SU-DHL-6 (cell line): ENCODE measurements at regions not wholly inside any gene's neighbourhood (a gene's known extent, or its start where the extent isn't known, plus 50 kb on each side); places are given as distances from the start of the nearest gene placed in this dataset.

Experiments used
- EZH2phosphoT487 ChIP-seq: fragments of 200-600 bp; sonication (generic), shearing (Covaris generic); conservative IDR thresholded peaks from 2 replicates; pipeline ENCODE4 v1.6.1; 2018; ENCODE audit warnings: mild to moderate bottlenecking, antibody characterized with exemption, low read length, moderate library complexity, mixed read lengths
- TF ChIP-seq, protein P1 (sequence below): fragments of 200-600 bp; sonication (generic); IDR thresholded peaks from one replicate; pipeline ENCODE4 v1.5.1; 2017; ENCODE audit warnings: antibody characterized with exemption, mild to moderate bottlenecking, low read length, moderate library complexity; ENCODE audit not compliant: insufficient read depth, poor library complexity, severe bottlenecking

DNA sequence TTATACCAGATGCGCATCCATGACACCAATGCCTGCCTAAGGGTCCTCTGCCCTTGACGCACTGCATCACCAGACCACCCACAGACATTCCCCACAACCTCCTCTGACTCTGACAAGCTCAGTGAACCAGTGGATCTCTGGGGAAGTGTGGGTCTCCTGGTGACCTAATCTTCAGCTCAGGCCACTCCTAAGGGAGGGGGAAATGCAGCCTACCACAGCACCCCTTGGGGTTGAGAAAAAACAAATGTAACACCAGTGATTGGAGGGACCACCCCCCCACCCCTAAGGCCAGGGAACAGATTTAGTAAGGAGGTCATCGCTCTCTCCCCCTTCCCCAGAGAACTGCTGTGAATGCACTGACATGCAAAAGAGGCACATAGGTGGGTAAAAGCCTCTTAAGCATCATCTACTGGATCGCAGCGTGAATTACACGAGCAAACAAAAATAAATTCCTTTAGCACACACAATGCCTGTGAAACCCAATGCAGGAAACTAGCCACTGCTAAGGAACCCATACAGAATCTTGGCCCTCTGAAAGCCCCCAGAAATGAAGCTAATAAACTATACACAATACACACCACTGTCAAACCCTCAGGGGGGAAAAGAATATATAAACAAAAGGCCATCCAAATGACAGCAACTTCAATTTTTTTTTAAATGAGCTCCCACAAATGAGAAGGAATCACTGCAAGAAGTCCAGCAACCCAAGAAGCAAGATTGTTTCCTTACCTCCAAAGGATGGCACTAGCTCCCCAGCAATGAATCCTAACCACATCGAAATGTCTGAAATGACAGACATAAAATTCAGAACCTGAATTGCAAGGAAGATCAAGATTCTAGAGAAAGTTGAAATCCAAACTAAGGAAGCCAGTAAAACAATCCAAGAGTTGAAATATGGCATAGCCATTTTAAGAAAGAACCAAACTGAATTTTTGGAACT is 513.7 kb upstream of the PTGER4 start:
- TF ChIP-seq, protein P1, sequence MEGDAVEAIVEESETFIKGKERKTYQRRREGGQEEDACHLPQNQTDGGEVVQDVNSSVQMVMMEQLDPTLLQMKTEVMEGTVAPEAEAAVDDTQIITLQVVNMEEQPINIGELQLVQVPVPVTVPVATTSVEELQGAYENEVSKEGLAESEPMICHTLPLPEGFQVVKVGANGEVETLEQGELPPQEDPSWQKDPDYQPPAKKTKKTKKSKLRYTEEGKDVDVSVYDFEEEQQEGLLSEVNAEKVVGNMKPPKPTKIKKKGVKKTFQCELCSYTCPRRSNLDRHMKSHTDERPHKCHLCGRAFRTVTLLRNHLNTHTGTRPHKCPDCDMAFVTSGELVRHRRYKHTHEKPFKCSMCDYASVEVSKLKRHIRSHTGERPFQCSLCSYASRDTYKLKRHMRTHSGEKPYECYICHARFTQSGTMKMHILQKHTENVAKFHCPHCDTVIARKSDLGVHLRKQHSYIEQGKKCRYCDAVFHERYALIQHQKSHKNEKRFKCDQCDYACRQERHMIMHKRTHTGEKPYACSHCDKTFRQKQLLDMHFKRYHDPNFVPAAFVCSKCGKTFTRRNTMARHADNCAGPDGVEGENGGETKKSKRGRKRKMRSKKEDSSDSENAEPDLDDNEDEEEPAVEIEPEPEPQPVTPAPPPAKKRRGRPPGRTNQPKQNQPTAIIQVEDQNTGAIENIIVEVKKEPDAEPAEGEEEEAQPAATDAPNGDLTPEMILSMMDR, result no peak
- TF ChIP-seq EZH2phosphoT487, result no peak
